ENCODE measurements at regions not wholly inside any gene's neighbourhood (a gene's known extent, or its start where the extent isn't known, plus 50 kb on each side); places are given as distances from the start of the nearest gene placed in this dataset.

DNA sequence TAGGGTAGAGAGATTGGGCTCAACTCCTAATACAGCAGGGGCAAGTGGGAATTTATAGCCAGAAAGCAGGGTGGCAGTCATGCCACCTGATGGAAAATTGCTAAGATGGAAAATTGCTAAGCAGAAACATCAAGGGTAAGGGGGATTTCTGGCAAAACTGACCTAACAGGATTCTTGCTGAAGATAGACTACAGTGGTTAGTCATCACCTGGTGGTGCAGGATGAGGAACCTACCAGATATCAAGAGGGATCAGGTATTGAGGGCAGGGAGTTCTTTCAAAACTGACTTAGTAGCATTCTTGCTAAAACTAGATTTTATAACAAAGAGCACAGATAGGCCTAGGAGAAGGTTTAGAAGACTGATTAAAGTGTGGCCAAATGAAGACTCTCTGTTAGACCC, 292.9 kb downstream of the PLPP3 start:
- CTCF ChIA-PET: interaction anchor here (1.8 kb wide), 1 partner anchor 10 kb away, joined by 5 read pairs; no protein-coding TSS in a partner anchor
- TF ChIP-seq, protein P1, sequence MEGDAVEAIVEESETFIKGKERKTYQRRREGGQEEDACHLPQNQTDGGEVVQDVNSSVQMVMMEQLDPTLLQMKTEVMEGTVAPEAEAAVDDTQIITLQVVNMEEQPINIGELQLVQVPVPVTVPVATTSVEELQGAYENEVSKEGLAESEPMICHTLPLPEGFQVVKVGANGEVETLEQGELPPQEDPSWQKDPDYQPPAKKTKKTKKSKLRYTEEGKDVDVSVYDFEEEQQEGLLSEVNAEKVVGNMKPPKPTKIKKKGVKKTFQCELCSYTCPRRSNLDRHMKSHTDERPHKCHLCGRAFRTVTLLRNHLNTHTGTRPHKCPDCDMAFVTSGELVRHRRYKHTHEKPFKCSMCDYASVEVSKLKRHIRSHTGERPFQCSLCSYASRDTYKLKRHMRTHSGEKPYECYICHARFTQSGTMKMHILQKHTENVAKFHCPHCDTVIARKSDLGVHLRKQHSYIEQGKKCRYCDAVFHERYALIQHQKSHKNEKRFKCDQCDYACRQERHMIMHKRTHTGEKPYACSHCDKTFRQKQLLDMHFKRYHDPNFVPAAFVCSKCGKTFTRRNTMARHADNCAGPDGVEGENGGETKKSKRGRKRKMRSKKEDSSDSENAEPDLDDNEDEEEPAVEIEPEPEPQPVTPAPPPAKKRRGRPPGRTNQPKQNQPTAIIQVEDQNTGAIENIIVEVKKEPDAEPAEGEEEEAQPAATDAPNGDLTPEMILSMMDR (IDR thresholded peaks at IDR 0.05; ENCODE audit: control extremely low read depth, extremely low read depth, low read depth, missing control alignments): no peak
- no peak for DNase-seq (ENCODE audit: extremely low spot score)
- POLR2A ChIA-PET: no interaction called here

- POLR2A ChIA-PET: no interaction called here
These were observed 293.6 kb downstream of the PLPP3 start for GRCh38 chr1:56285554-56286402.

GRCh38 chr1:56284928-56285327, 294.4 kb downstream of the PLPP3 start:
- ChIA-PET CTCF (no interaction called here), POLR2A (no interaction called here)
- TF ChIP-seq, protein P1 (IDR thresholded peaks at IDR 0.05; ENCODE audit: control extremely low read depth, extremely low read depth, low read depth, missing control alignments): no peak
- DNase-seq (ENCODE audit: extremely low spot score): no peak

More at GRCh38 chr1:56285554-56286402, 293.6 kb downstream of the PLPP3 start:
- no peak for DNase-seq (ENCODE audit: extremely low spot score)
- CTCF ChIA-PET: no interaction called here
- TF ChIP-seq, protein P1 (IDR thresholded peaks at IDR 0.05; ENCODE audit: control extremely low read depth, extremely low read depth, low read depth, missing control alignments): no peak

- CTCF ChIA-PET: interaction anchor here (1.2 to 1.3 kb wide), 2 partner anchors 46 to 58 kb away, joined by 3 read pairs; no protein-coding TSS in a partner anchor
- TF ChIP-seq, protein P1 (IDR thresholded peaks at IDR 0.05; ENCODE audit: control extremely low read depth, extremely low read depth, low read depth, missing control alignments): no peak
- POLR2A ChIA-PET: no interaction called here
- DNase-seq (ENCODE audit: extremely low spot score): no peak
These were observed 301.3 kb downstream of the PLPP3 start for GRCh38 chr1:56278061-56278460.

GRCh38 chr1:56268519-56269140, 310.7 kb downstream of the PLPP3 start:
- TF ChIP-seq, protein P1 (IDR thresholded peaks at IDR 0.05; ENCODE audit: control extremely low read depth, extremely low read depth, low read depth, missing control alignments): no peak
- ChIA-PET POLR2A (no interaction called here), CTCF (no interaction called here)
- DNase-seq (ENCODE audit: extremely low spot score): no peak

DNA sequence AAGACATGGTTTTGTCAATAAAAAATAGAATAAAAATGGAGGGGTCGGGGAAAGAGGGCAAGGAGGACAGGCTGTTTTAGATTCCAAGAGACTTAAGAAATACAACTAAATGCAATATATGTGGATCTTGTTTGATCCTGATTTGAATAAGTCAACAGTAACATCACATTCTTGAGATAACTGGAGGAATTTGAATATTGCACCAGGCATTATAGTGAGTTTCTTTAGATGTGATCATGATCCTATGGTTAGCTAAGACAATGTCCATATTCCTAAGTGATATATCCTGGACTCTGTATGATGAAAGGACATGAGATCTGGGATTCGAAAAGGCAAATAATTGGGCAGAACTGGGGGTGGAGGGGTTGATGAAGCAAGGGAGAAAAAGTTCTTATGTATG, 311.8 kb downstream of the PLPP3 start:
- CTCF ChIA-PET: no interaction called here
- POLR2A ChIA-PET: no interaction called here
- DNase-seq (ENCODE audit: extremely low spot score): no peak
- TF ChIP-seq, protein P1 (IDR thresholded peaks at IDR 0.05; ENCODE audit: control extremely low read depth, extremely low read depth, low read depth, missing control alignments): no peak

Data from GM10248 (cell line).